GM23338 (cell line): ENCODE measurements at regions not wholly inside any gene's neighbourhood (a gene's known extent, or its start where the extent isn't known, plus 50 kb on each side); places are given as distances from the start of the nearest gene placed in this dataset.
A peak's percentile ranks its signal among the peaks of the same experiment; 100 is the strongest.

Experiments used
- ATAC-seq: fragments of 200-7000 bp; cut with Tn5 transposase; 3 replicates; pipeline ENCODE4 v1.9.1; 2020
- DNase-seq: peaks from one replicate; pipeline ENCODE4 v3.0.0-alpha.2; 2015; ENCODE audit warnings: low spot score
- H2AFZ ChIP-seq: fragments of 200-600 bp; sonication (generic); 2 replicates; pipeline ENCODE4 v1.8.0; 2016; ENCODE audit warnings: antibody characterized with exemption, mild to moderate bottlenecking, moderate library complexity
- H3F3A ChIP-seq: fragments of 200-600 bp; sonication (generic); replicated peaks from 2 replicates; pipeline ENCODE4 v1.8.0; 2017; ENCODE audit warnings: antibody characterized with exemption, mixed run types, low read depth
- H3K27ac ChIP-seq: fragments of 200-600 bp; sonication (generic); 2 replicates; pipeline ENCODE4 v1.6.1; 2016; ENCODE audit warnings: low read depth
- H3K27me3 ChIP-seq: fragments of 200-600 bp; sonication (generic); 2 replicates; pipeline ENCODE4 v1.8.0; 2016; ENCODE audit warnings: mild to moderate bottlenecking, mixed run types, moderate library complexity; ENCODE audit not compliant: insufficient read depth
- H3K36me3 ChIP-seq: fragments of 200-600 bp; sonication (generic); 2 replicates; pipeline ENCODE4 v1.8.0; 2016; ENCODE audit warnings: mild to moderate bottlenecking; ENCODE audit not compliant: insufficient read depth
- H3K4me1 ChIP-seq: fragments of 200-600 bp; sonication (generic); 2 replicates; pipeline ENCODE4 v1.8.0; 2016; ENCODE audit warnings: mild to moderate bottlenecking, moderate library complexity; ENCODE audit not compliant: insufficient read depth
- H3K4me2 ChIP-seq: fragments of 200-600 bp; sonication (generic); 2 replicates; pipeline ENCODE4 v1.7.1; 2017; ENCODE audit warnings: mixed run types
- H3K4me3 ChIP-seq: fragments of 200-600 bp; sonication (generic); 2 replicates; pipeline ENCODE4 v1.6.1; 2016; ENCODE audit warnings: mixed run types
- H3K79me2 ChIP-seq: fragments of 200-600 bp; sonication (generic); replicated peaks from 2 replicates; pipeline ENCODE4 v1.8.0; 2017; ENCODE audit warnings: mild to moderate bottlenecking; ENCODE audit not compliant: insufficient read depth
- H3K9me2 ChIP-seq: fragments of 200-600 bp; sonication (generic); 2 replicates; pipeline ENCODE4 v1.8.0; 2017; ENCODE audit not compliant: insufficient read depth
- H4K20me1 ChIP-seq: fragments of 200-600 bp; sonication (generic); replicated peaks from 2 replicates; pipeline ENCODE4 v1.8.0; 2017; ENCODE audit warnings: mild to moderate bottlenecking; ENCODE audit not compliant: insufficient read depth
- H3K27ac Mint-ChIP-seq: 2 replicates; pipeline ENCODE4 v1.8.0; 2020; ENCODE audit warnings: inconsistent platforms, mild to moderate bottlenecking, moderate library complexity, mixed read lengths
- H3K27me3 Mint-ChIP-seq: 3 replicates; pipeline ENCODE4 v1.8.0; 2022; ENCODE audit warnings: low read depth, mild to moderate bottlenecking, moderate library complexity, mixed read lengths, inconsistent platforms; ENCODE audit not compliant: insufficient read depth, poor library complexity
- H3K36me3 Mint-ChIP-seq: 3 replicates; pipeline ENCODE4 v1.8.0; 2021; ENCODE audit warnings: low read depth, mild to moderate bottlenecking, inconsistent platforms, moderate library complexity, mixed read lengths
- H3K4me1 Mint-ChIP-seq: 3 replicates; pipeline ENCODE4 v1.8.0; 2020; ENCODE audit warnings: mild to moderate bottlenecking, inconsistent platforms, mixed read lengths
- H3K4me3 Mint-ChIP-seq: 3 replicates; pipeline ENCODE4 v1.8.0; 2021; ENCODE audit warnings: moderate library complexity, mild to moderate bottlenecking, inconsistent platforms, mixed read lengths
- H3K9me3 Mint-ChIP-seq: 3 replicates; pipeline ENCODE4 v1.8.0; 2020; ENCODE audit warnings: moderate library complexity, mild to moderate bottlenecking, inconsistent platforms, mixed read lengths
- CTCF ChIP-seq, 2 experiments: fragments of 200-600 bp in 1 of 2; sonication (generic) in 1 of 2; conservative IDR thresholded peaks; 2 replicates each; pipeline versions ENCODE4 v1.5.1 to v1.6.1; 2016 to 2017; ENCODE audit warnings: antibody characterized with exemption in 2 of 2, low read depth in 2 of 2, mild to moderate bottlenecking in 2 of 2, moderate library complexity in 1 of 2
- ETS1 ChIP-seq: IDR thresholded peaks from 2 replicates; pipeline ENCODE4 v1.6.1; 2016; ENCODE audit warnings: antibody characterized with exemption
- EZH2 ChIP-seq: fragments of 200-600 bp; sonication (generic); IDR thresholded peaks from one replicate; pipeline ENCODE4 v1.8.0; 2017; ENCODE audit warnings: antibody characterized with exemption, mild to moderate bottlenecking, low read depth; ENCODE audit not compliant: unreplicated experiment
- EZH2phosphoT487 ChIP-seq: fragments of 200-600 bp; sonication (generic); IDR thresholded peaks from one replicate; pipeline ENCODE4 v1.8.1; 2018; ENCODE audit warnings: antibody characterized with exemption; ENCODE audit not compliant: unreplicated experiment
- NANOG ChIP-seq: IDR thresholded peaks from 2 replicates; pipeline ENCODE4 v1.6.1; 2016; ENCODE audit warnings: antibody characterized with exemption, borderline replicate concordance
- REST ChIP-seq: IDR thresholded peaks from one replicate; pipeline ENCODE4 v1.6.1; 2018; ENCODE audit warnings: antibody characterized with exemption; ENCODE audit not compliant: unreplicated experiment
- STAT1 ChIP-seq: IDR thresholded peaks from one replicate; pipeline ENCODE4 v1.6.1; 2016; ENCODE audit warnings: antibody characterized with exemption; ENCODE audit not compliant: unreplicated experiment
- ZNF114 ChIP-seq: fragments of 250-450 bp; sonication (Bioruptor Pico); IDR thresholded peaks from 2 replicates; pipeline ENCODE4 v1.5.0; 2020; ENCODE audit warnings: mild to moderate bottlenecking, moderate library complexity
- ZNF331 ChIP-seq: fragments of 250-450 bp; sonication (Bioruptor Pico); IDR thresholded peaks from 2 replicates; pipeline ENCODE4 v1.5.0; 2020; ENCODE audit warnings: low read depth, mild to moderate bottlenecking, moderate library complexity

GRCh38 chr6:41424370-41425058, 89.1 kb downstream of the NCR2 start:
- peak; percentile 12 for ATAC-seq
- no peak overlapping the region for H3K4me3 ChIP-seq
- no peaks in the 10 kb centered on the region for H4K20me1 ChIP-seq
- Mint-ChIP-seq H3K27me3 (peaks cover 28% of the 10 kb centered on the region), H3K9me3 (no peaks in the 10 kb centered on the region), H3K4me3 (no peak overlapping the region), H3K4me1 (peaks cover 9% of the 10 kb centered on the region), H3K27ac (no peak overlapping the region), H3K36me3 (no peaks in the 10 kb centered on the region; the same call in 2 of the 3 replicates)
- no peak overlapping the region for H3K4me2 ChIP-seq
- H3K9me2 ChIP-seq, result no peaks in the 10 kb centered on the region
- H3F3A ChIP-seq, result peaks cover 8% of the 10 kb centered on the region
- H2AFZ ChIP-seq, result no peak overlapping the region
- H3K79me2 ChIP-seq, result no peaks in the 10 kb centered on the region
- peaks cover 96% of the 10 kb centered on the region for H3K27me3 ChIP-seq
- H3K27ac ChIP-seq, result no peak overlapping the region
- H3K4me1 ChIP-seq, result peaks cover 25% of the 10 kb centered on the region
- peak; percentile 92 for DNase-seq
- no peak for TF ChIP-seq REST
- TF ChIP-seq STAT1, result no peak
- peak; percentile 84 to 99 for TF ChIP-seq CTCF (conservative IDR thresholded peaks at IDR 0.05; ENCODE audit: low read depth in 2 of 2)
- H3K36me3 ChIP-seq, result no peaks in the 10 kb centered on the region

GRCh38 chr6:41425511-41425910, 90.1 kb downstream of the NCR2 start:
- no peak overlapping the region for H3K27ac ChIP-seq
- Mint-ChIP-seq H3K27ac (no peak overlapping the region), H3K36me3 (no peaks in the 10 kb centered on the region; the same call in 2 of the 3 replicates), H3K4me3 (no peak overlapping the region), H3K9me3 (no peaks in the 10 kb centered on the region), H3K27me3 (peaks cover 30% of the 10 kb centered on the region), H3K4me1 (peaks cover 17% of the 10 kb centered on the region)
- H3K36me3 ChIP-seq, result no peaks in the 10 kb centered on the region
- no peak overlapping the region for H2AFZ ChIP-seq
- H3K4me1 ChIP-seq, result peaks cover 34% of the 10 kb centered on the region
- H3F3A ChIP-seq, result peaks cover 12% of the 10 kb centered on the region
- no peaks in the 10 kb centered on the region for H4K20me1 ChIP-seq
- ATAC-seq, result no peak
- H3K4me3 ChIP-seq, result no peak overlapping the region
- no peaks in the 10 kb centered on the region for H3K9me2 ChIP-seq
- no peak overlapping the region for H3K4me2 ChIP-seq
- H3K79me2 ChIP-seq, result no peaks in the 10 kb centered on the region
- peaks cover 96% of the 10 kb centered on the region for H3K27me3 ChIP-seq
- no peak for DNase-seq
- no peak for TF ChIP-seq CTCF (conservative IDR thresholded peaks at IDR 0.05; ENCODE audit: low read depth in 2 of 2)
- TF ChIP-seq STAT1, result no peak
- no peak for TF ChIP-seq ZNF114
- no peak for TF ChIP-seq EZH2phosphoT487
- TF ChIP-seq ZNF331, result no peak
- TF ChIP-seq EZH2, result no peak
- no peak for TF ChIP-seq ETS1
- TF ChIP-seq REST, result no peak
- no peak for TF ChIP-seq NANOG
